Esophagus muscularis mucosa (tissue), 4 donors: ENCODE measurements at regions not wholly inside any gene's neighbourhood (a gene's known extent, or its start where the extent isn't known, plus 50 kb on each side); places are given as distances from the start of the nearest gene placed in this dataset.

ENCODE experiments used
- DNase-seq: peaks from one replicate; pipeline ENCODE4 v3.0.0-alpha.2; 2017; ENCODE audit errors: extremely low spot score
- H3K27ac ChIP-seq, 4 donors: fragments of 200-600 bp; sonication (generic); replicated peaks in 1 of 4; 1 replicate in 3 of 4; 2 replicates in 1 of 4; pipeline ENCODE4 v1.5.1; 2016 to 2019; ENCODE audit warnings: mild to moderate bottlenecking in 1 of 4
- H3K27me3 ChIP-seq, 4 donors: fragments of 200-600 bp; sonication (generic); one replicate each; pipeline versions ENCODE4 v1.5.1 to v1.6.0; 2016 to 2019
- H3K36me3 ChIP-seq, 4 donors: fragments of 200-600 bp; sonication (generic); one replicate each; pipeline ENCODE4 v1.5.1; 2016 to 2019
- H3K4me1 ChIP-seq, 4 donors: fragments of 200-600 bp; sonication (generic); one replicate each; pipeline ENCODE4 v1.5.1; 2016 to 2019
- H3K4me3 ChIP-seq, 4 donors: fragments of 200-600 bp; sonication (generic); 1 replicate in 2 of 4; 2 replicates in 2 of 4; pipeline ENCODE4 v1.5.1; 2016 to 2019; ENCODE audit warnings: mild to moderate bottlenecking in 4 of 4, moderate library complexity in 1 of 4
- H3K9me3 ChIP-seq, 4 donors: fragments of 200-600 bp; sonication (generic); 1 replicate in 3 of 4; 2 replicates in 1 of 4; pipeline ENCODE4 v1.5.1; 2016 to 2019
- CTCF ChIP-seq, 3 experiments: fragments of 200-600 bp in 2 of 3; fragments of 450-650 bp in 1 of 3; sonication (generic) in 2 of 3; IDR thresholded peaks; one replicate each; pipeline ENCODE4 v1.5.1; 2017 to 2019; ENCODE audit warnings: antibody characterized with exemption in 3 of 3, mild to moderate bottlenecking in 2 of 3, moderate library complexity in 1 of 3
- EP300 ChIP-seq: sonication (generic); formaldehyde crosslinking; IDR thresholded peaks from one replicate; pipeline ENCODE4 v1.6.1; 2017; ENCODE audit warnings: antibody characterized with exemption
- POLR2A ChIP-seq: fragments of 450-650 bp; IDR thresholded peaks from one replicate; pipeline ENCODE4 v1.6.1; 2017; ENCODE audit warnings: antibody characterized with exemption, moderate library complexity, mild to moderate bottlenecking, low read depth
- POLR2AphosphoS5 ChIP-seq, 2 donors: sonication (generic); formaldehyde crosslinking; IDR thresholded peaks; one replicate each; pipeline ENCODE4 v1.6.1; 2017; ENCODE audit warnings: antibody characterized with exemption in 2 of 2
- WGBS: methylation state at CpG from one replicate; pipeline ENCODE4 v1.1.5; 2018; 5-methylcytosine and 5-hydroxymethylcytosine counted together
- intact Hi-C: fragments of 100-400 bp; cut with DNase I; formaldehyde crosslinking; loops from one replicate; pipeline ENCODE4 v1.15.1; 2023

- DNase-seq, result no peak
- no peak for TF ChIP-seq POLR2A
- no peak for TF ChIP-seq EP300
- TF ChIP-seq CTCF (IDR thresholded peaks at IDR 0.05), result no peak
- TF ChIP-seq POLR2AphosphoS5 (IDR thresholded peaks at IDR 0.05), result no peak
- Histone ChIP-seq H3K27me3 (no peaks in the 10 kb centered on the region), H3K36me3 (no peaks in the 10 kb centered on the region), H3K9me3 (no peaks in the 10 kb centered on the region), H3K27ac (no peak overlapping the region), H3K4me3 (no peak overlapping the region), H3K4me1 (peaks cover 0 to 6% (median 0%) of the 10 kb centered on the region in 4 donors)
- intact Hi-C loops, result no loop called here
These were observed 136.4 kb upstream of the PCDH9 start for GRCh38 chr13:67366533-67366932.

DNA sequence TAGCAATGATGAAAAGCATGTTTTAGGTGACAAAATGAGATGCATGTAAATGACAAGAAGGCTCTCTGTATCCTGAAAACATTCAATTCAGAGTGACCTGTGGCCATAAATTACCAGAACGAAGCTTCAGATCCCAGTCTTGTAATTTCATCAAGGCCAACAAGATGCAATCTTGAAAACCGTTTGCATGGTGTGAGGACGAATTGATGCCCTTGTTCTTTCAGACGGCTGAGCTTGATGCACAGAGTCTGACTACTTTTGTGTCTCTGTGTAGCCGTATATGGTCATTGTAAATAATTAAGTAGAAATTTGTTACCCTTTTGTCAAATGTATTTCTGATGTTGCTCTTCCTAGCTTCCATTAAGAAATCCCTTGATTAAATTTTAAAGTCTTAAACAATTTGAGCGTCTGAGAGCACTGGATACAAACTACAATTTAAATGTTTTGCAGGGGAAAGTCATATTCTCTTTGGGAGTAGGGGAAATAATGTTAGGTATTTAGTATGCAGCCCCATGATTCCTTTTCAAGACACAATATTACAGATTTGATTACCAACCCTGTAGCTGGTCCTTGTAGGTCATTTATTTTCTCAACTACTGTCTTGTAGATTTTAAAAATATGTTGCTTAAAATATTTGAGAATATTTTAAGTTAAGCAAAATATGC is 125.8 kb upstream of the PCDH9 start:
- no peaks in the 10 kb centered on the region for H3K27me3 ChIP-seq
- no peaks in the 10 kb centered on the region for H3K9me3 ChIP-seq
- no peak for DNase-seq
- TF ChIP-seq EP300 (no peak), POLR2A (no peak), POLR2AphosphoS5 (IDR thresholded peaks at IDR 0.05) (no peak), CTCF (IDR thresholded peaks at IDR 0.05) (no peak)
- H3K27ac ChIP-seq, result no peak overlapping the region
- intact Hi-C loops, result no loop called here
- no peaks in the 10 kb centered on the region for H3K4me1 ChIP-seq
- 70% methylated on average over 6 of the region's 6 CpGs for WGBS
- H3K4me3 ChIP-seq, result no peak overlapping the region
- H3K36me3 ChIP-seq, result no peaks in the 10 kb centered on the region

DNA sequence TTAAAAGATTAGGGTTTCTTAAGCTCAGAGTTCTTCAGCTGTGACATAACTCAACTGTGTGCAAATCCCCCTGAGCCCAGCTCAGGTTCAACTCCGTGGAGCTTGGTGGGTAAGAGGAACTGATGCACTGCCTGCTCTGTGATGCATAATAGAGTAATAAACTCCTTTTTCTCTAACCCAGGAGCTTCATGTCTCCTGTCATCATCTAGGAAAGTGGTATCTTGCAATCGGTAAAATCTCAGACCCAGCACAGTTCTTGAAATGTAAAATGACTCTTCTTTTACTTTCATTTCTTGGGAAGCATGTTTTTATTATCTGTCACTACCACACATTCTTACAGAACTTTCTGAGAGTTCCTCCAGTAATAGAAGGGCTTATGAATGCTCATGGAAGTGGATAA is 123.8 kb upstream of the PCDH9 start:
- 32% methylated on average over 2 of the region's 2 CpGs for WGBS
- Histone ChIP-seq H3K36me3 (no peaks in the 10 kb centered on the region), H3K9me3 (peaks cover 0 to 6% (median 0%) of the 10 kb centered on the region in 4 donors), H3K27ac (no peak overlapping the region), H3K27me3 (no peaks in the 10 kb centered on the region), H3K4me3 (peak overlapping the region; percentile 11 to 32 (median 24)), H3K4me1 (no peaks in the 10 kb centered on the region)
- intact Hi-C loops, result no loop called here
- no peak for DNase-seq
- TF ChIP-seq CTCF (IDR thresholded peaks at IDR 0.05) (no peak), EP300 (no peak), POLR2AphosphoS5 (IDR thresholded peaks at IDR 0.05) (no peak), POLR2A (no peak)

- 72% methylated on average over 1 of the region's 1 CpG for WGBS
- intact Hi-C loops, result no loop called here
- no peak overlapping the region for H3K27ac ChIP-seq
- no peaks in the 10 kb centered on the region for H3K4me1 ChIP-seq
- H3K27me3 ChIP-seq, result no peaks in the 10 kb centered on the region
- H3K4me3 ChIP-seq, result no peak overlapping the region
- DNase-seq, result no peak
- TF ChIP-seq POLR2AphosphoS5 (IDR thresholded peaks at IDR 0.05) (no peak), EP300 (no peak), POLR2A (no peak), CTCF (IDR thresholded peaks at IDR 0.05) (no peak)
- peaks cover 0 to 6% (median 0%) of the 10 kb centered on the region in 4 donors for H3K9me3 ChIP-seq
- no peaks in the 10 kb centered on the region for H3K36me3 ChIP-seq
These were observed 122.9 kb upstream of the PCDH9 start for GRCh38 chr13:67353031-67353430.

- H3K36me3 ChIP-seq, result no peaks in the 10 kb centered on the region
- 98% methylated on average over 1 of the region's 1 CpG for WGBS
These were observed 121.8 kb upstream of the PCDH9 start for GRCh38 chr13:67351909-67352308.

More at GRCh38 chr13:67351909-67352308, 121.8 kb upstream of the PCDH9 start:
- no peak for DNase-seq
- intact Hi-C loops, result no loop called here
- no peak overlapping the region for H3K4me3 ChIP-seq
- no peak for TF ChIP-seq POLR2AphosphoS5 (IDR thresholded peaks at IDR 0.05)
- no peak for TF ChIP-seq CTCF (IDR thresholded peaks at IDR 0.05)
- no peak for TF ChIP-seq POLR2A
- TF ChIP-seq EP300, result no peak
- peaks cover 0 to 6% (median 0%) of the 10 kb centered on the region in 4 donors for H3K9me3 ChIP-seq
- no peaks in the 10 kb centered on the region for H3K4me1 ChIP-seq
- H3K27me3 ChIP-seq, result no peaks in the 10 kb centered on the region
- H3K27ac ChIP-seq, result no peak overlapping the region
